ENCODE measurements at regions not wholly inside any gene's neighbourhood (a gene's known extent, or its start where the extent isn't known, plus 50 kb on each side); places are given as distances from the start of the nearest gene placed in this dataset.

DNA sequence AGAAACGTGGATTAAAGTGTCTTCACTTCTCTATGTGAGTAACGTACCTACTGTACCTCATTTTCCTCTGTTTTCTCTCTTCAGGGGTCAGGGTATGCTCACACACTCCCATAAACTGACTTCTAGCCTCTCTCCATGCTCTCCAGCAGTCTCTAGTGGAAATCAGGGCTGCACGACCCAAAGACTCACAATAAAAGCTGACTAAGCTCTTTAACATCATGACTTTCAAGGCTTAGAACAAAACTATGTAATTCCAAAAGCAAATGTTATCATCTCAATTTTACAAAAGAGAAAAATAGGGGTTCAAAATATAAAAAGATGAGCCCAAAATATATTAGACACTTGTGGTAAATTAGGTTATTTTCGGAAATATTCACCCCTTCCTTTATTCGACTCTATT is 62.5 kb upstream of the KRTAP11-1 start:
- Histone ChIP-seq H3K4me1 (ENCODE audit: insufficient read depth, low read length) (no peaks in the 10 kb centered on the region), H2AFZ (ENCODE audit: low read length) (no peak overlapping the region), H3K79me2 (ENCODE audit: insufficient read depth, low read length) (no peaks in the 10 kb centered on the region), H3K9ac (ENCODE audit: insufficient read depth, low read depth, low read length) (no peak overlapping the region), H3K36me3 (replicated peaks in 1 of 2; ENCODE audit: control insufficient read depth in 1 of 2, insufficient read depth in 2 of 2, low read length in 2 of 2) (no peaks in the 10 kb centered on the region), H3K9me3 (ENCODE audit: low read length) (peaks cover 90% of the 10 kb centered on the region), H3K4me2 (ENCODE audit: low read depth, low read length) (no peak overlapping the region), H3K27me3 (ENCODE audit: control insufficient read depth in 1 of 2, insufficient read depth in 2 of 2, low read length in 2 of 2) (no peaks in the 10 kb centered on the region), H3K27ac (ENCODE audit: extremely low read length, insufficient read depth, low read length) (no peak overlapping the region), H3K4me3 (replicated peaks in 1 of 3; ENCODE audit: insufficient read depth in 1 of 3, low read depth in 2 of 3, low read length in 3 of 3) (no peak overlapping the region), H4K20me1 (ENCODE audit: insufficient read depth, low read length) (no peaks in the 10 kb centered on the region)
- CTCF ChIA-PET (ENCODE audit: low intra/inter-chr PET ratio, low total read pairs): no interaction called here
- in situ Hi-C loops (cut with HindIII; ENCODE audit: extremely low pct_ligation_motif_present, low pct_unique_long_range_greater_than_20kb): no loop called here
- intact Hi-C loops (cut with micrococcal nuclease; ENCODE audit: unreplicated experiment): no loop called here
- no peak for TF ChIP-seq DNMT3B (CRISPR knock-in tag; conservative IDR thresholded peaks at IDR 0.05)
- TF ChIP-seq MAFF (IDR thresholded peaks at IDR 0.05; ENCODE audit: low read depth, low read length): peak; percentile 89
- TF ChIP-seq SMYD3 (CRISPR knock-in tag; IDR thresholded peaks at IDR 0.05): no peak
- TF ChIP-seq ISX (CRISPR knock-in tag; conservative IDR thresholded peaks at IDR 0.05): no peak
- TF ChIP-seq, protein P1, sequence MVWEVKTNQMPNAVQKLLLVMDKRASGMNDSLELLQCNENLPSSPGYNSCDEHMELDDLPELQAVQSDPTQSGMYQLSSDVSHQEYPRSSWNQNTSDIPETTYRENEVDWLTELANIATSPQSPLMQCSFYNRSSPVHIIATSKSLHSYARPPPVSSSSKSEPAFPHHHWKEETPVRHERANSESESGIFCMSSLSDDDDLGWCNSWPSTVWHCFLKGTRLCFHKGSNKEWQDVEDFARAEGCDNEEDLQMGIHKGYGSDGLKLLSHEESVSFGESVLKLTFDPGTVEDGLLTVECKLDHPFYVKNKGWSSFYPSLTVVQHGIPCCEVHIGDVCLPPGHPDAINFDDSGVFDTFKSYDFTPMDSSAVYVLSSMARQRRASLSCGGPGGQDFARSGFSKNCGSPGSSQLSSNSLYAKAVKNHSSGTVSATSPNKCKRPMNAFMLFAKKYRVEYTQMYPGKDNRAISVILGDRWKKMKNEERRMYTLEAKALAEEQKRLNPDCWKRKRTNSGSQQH (CRISPR knock-in tag; IDR thresholded peaks at IDR 0.05; ENCODE audit: low read depth): no peak
- TF ChIP-seq TCF12 (IDR thresholded peaks at IDR 0.05): no peak
- TF ChIP-seq TCF12 (CRISPR knock-in tag; IDR thresholded peaks at IDR 0.05): no peak
- TF ChIP-seq MAFK (conservative IDR thresholded peaks at IDR 0.05 in 1 of 2, IDR thresholded peaks at IDR 0.05 in 1 of 2; ENCODE audit: low read length in 2 of 2): peak; percentile 87 to 93
- no peak for TF ChIP-seq SIX4 (CRISPR knock-in tag; IDR thresholded peaks at IDR 0.05)
- TF ChIP-seq PTBP1 (IDR thresholded peaks at IDR 0.05; ENCODE audit: low read depth, low read length, poor library complexity, severe bottlenecking): no peak
- POLR2A ChIA-PET: no interaction called here
- WGBS (ENCODE audit: low lambda C conversion rate): 2% methylated on average over 5 of the region's 5 CpGs
- no TSS peak for BruUV-seq (replicated peaks)
- FAIRE-seq (no peak), DNase-seq (ENCODE audit: low spot score) (no peak), ATAC-seq (no peak)

DNA sequence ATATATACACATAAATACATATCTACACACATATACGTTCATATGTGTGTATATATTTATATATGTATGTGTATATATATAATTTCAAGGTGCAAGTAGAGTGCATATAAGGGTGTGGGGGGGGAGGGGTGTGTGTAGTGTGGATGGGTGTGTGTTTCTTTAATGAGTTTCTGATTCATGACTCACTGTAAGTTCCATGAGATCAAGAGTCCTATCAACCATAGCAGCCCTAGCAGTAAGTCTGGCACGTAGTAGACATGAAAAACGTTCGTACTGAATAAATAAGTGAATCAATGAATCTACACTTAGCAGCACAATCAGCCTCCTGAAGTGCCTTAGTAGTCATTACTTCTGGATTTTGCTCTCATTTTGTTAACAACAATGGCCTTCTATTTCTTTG is 61.9 kb upstream of the KRTAP11-1 start:
- POLR2A ChIA-PET: no interaction called here
- 5% methylated on average over 4 of the region's 4 CpGs for WGBS (ENCODE audit: low lambda C conversion rate)
- no peak for FAIRE-seq
- in situ Hi-C loops (cut with HindIII; ENCODE audit: extremely low pct_ligation_motif_present, low pct_unique_long_range_greater_than_20kb) (no loop called here), intact Hi-C loops (cut with micrococcal nuclease; ENCODE audit: unreplicated experiment) (no loop called here)
- CTCF ChIA-PET (ENCODE audit: low intra/inter-chr PET ratio, low total read pairs): no interaction called here
- H3K79me2 ChIP-seq (ENCODE audit: insufficient read depth, low read length): no peaks in the 10 kb centered on the region
- no peaks in the 10 kb centered on the region for H3K27me3 ChIP-seq (ENCODE audit: control insufficient read depth in 1 of 2, insufficient read depth in 2 of 2, low read length in 2 of 2)
- no peak overlapping the region for H3K4me2 ChIP-seq (ENCODE audit: low read depth, low read length)
- DNase-seq (ENCODE audit: low spot score): no peak
- no peaks in the 10 kb centered on the region for H3K36me3 ChIP-seq (replicated peaks in 1 of 2; ENCODE audit: control insufficient read depth in 1 of 2, insufficient read depth in 2 of 2, low read length in 2 of 2)
- peaks cover 92% of the 10 kb centered on the region for H3K9me3 ChIP-seq (ENCODE audit: low read length)
- BruUV-seq (replicated peaks): no TSS peak
- H2AFZ ChIP-seq (ENCODE audit: low read length): no peak overlapping the region
- H3K4me3 ChIP-seq (replicated peaks in 1 of 3; ENCODE audit: insufficient read depth in 1 of 3, low read depth in 2 of 3, low read length in 3 of 3): no peak overlapping the region
- H3K4me1 ChIP-seq (ENCODE audit: insufficient read depth, low read length): no peaks in the 10 kb centered on the region
- ATAC-seq: no peak
- H3K9ac ChIP-seq (ENCODE audit: insufficient read depth, low read depth, low read length): no peak overlapping the region
- no peaks in the 10 kb centered on the region for H4K20me1 ChIP-seq (ENCODE audit: insufficient read depth, low read length)
- no peak overlapping the region for H3K27ac ChIP-seq (ENCODE audit: extremely low read length, insufficient read depth, low read length)
- TF ChIP-seq HDAC6 (IDR thresholded peaks at IDR 0.05; ENCODE audit: low read depth, low read length) (no peak), ZNF703 (CRISPR knock-in tag; IDR thresholded peaks at IDR 0.05; ENCODE audit: borderline replicate concordance) (no peak), ZNF652 (CRISPR knock-in tag; IDR thresholded peaks at IDR 0.05; ENCODE audit: borderline replicate concordance, low read depth) (no peak), YEATS2 (CRISPR knock-in tag; IDR thresholded peaks at IDR 0.05; ENCODE audit: borderline replicate concordance) (no peak), ZNF577 (CRISPR knock-in tag; IDR thresholded peaks at IDR 0.05; ENCODE audit: borderline replicate concordance, low read depth) (no peak), SMAD3 (CRISPR knock-in tag; IDR thresholded peaks at IDR 0.05) (no peak), MEIS2 (CRISPR knock-in tag; IDR thresholded peaks at IDR 0.05) (no peak), KLF11 (CRISPR knock-in tag; IDR thresholded peaks at IDR 0.05) (no peak)
- TF ChIP-seq, protein P2, sequence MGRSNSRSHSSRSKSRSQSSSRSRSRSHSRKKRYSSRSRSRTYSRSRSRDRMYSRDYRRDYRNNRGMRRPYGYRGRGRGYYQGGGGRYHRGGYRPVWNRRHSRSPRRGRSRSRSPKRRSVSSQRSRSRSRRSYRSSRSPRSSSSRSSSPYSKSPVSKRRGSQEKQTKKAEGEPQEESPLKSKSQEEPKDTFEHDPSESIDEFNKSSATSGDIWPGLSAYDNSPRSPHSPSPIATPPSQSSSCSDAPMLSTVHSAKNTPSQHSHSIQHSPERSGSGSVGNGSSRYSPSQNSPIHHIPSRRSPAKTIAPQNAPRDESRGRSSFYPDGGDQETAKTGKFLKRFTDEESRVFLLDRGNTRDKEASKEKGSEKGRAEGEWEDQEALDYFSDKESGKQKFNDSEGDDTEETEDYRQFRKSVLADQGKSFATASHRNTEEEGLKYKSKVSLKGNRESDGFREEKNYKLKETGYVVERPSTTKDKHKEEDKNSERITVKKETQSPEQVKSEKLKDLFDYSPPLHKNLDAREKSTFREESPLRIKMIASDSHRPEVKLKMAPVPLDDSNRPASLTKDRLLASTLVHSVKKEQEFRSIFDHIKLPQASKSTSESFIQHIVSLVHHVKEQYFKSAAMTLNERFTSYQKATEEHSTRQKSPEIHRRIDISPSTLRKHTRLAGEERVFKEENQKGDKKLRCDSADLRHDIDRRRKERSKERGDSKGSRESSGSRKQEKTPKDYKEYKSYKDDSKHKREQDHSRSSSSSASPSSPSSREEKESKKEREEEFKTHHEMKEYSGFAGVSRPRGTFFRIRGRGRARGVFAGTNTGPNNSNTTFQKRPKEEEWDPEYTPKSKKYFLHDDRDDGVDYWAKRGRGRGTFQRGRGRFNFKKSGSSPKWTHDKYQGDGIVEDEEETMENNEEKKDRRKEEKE (IDR thresholded peaks at IDR 0.05): no peak

Measured in HepG2 (cell line).